AG09319 (cell line): ENCODE measurements at regions not wholly inside any gene's neighbourhood (a gene's known extent, or its start where the extent isn't known, plus 50 kb on each side); places are given as distances from the start of the nearest gene placed in this dataset.

Experiments used
- DNase-seq: peaks from one replicate; pipeline ENCODE4 v3.0.0-alpha.2; 2010; ENCODE audit warnings: low read depth; ENCODE audit errors: extremely low read depth
- TF ChIP-seq, protein P1 (sequence below): IDR thresholded peaks from 2 replicates; pipeline ENCODE4 v1.5.1; 2011; ENCODE audit warnings: low read depth, mild to moderate bottlenecking, inconsistent platforms, low read length, moderate library complexity

DNA sequence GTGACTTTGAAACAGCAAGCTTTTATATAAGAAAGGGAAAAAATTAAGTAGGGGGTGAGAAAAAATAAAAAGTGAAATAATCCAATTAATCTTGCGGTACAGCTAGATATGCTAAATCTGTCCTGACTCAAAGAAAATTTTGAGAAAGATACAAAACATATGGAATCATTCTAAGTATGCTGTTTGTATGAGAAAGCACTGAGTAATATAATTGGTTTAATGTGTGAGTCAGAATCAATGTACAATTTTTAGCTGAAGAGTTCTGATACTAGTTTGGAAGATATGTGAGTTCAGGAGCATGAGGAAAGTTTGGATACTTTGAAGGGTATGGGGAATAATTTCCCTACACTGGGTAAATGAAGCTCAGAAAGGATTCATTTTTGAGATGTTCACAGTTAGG lies 190.9 kb upstream of the RASSF8 start:
- peak; percentile 34 for DNase-seq
- TF ChIP-seq, protein P1, sequence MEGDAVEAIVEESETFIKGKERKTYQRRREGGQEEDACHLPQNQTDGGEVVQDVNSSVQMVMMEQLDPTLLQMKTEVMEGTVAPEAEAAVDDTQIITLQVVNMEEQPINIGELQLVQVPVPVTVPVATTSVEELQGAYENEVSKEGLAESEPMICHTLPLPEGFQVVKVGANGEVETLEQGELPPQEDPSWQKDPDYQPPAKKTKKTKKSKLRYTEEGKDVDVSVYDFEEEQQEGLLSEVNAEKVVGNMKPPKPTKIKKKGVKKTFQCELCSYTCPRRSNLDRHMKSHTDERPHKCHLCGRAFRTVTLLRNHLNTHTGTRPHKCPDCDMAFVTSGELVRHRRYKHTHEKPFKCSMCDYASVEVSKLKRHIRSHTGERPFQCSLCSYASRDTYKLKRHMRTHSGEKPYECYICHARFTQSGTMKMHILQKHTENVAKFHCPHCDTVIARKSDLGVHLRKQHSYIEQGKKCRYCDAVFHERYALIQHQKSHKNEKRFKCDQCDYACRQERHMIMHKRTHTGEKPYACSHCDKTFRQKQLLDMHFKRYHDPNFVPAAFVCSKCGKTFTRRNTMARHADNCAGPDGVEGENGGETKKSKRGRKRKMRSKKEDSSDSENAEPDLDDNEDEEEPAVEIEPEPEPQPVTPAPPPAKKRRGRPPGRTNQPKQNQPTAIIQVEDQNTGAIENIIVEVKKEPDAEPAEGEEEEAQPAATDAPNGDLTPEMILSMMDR, result no peak

DNA sequence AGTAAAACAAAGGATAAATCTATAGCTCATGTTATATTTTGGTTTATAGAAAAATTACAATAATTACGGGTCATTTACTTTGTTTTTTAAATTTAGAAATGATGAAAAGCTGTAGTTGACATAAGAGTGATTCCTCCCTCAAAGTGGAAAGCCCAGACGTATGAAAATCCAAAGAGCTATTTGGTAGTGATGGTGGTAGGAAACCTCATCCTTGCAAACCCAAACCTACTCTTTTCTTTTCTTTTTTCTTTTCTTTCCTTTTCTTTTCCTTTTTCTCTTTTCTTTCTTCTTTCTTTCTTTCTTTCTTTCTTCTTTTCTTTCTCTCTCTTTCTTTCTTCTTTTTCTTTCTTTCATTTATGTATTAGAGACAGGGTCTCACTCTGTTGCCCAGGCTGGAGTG lies 190.3 kb upstream of the RASSF8 start:
- no peak for DNase-seq
- TF ChIP-seq, protein P1, result no peak

DNA sequence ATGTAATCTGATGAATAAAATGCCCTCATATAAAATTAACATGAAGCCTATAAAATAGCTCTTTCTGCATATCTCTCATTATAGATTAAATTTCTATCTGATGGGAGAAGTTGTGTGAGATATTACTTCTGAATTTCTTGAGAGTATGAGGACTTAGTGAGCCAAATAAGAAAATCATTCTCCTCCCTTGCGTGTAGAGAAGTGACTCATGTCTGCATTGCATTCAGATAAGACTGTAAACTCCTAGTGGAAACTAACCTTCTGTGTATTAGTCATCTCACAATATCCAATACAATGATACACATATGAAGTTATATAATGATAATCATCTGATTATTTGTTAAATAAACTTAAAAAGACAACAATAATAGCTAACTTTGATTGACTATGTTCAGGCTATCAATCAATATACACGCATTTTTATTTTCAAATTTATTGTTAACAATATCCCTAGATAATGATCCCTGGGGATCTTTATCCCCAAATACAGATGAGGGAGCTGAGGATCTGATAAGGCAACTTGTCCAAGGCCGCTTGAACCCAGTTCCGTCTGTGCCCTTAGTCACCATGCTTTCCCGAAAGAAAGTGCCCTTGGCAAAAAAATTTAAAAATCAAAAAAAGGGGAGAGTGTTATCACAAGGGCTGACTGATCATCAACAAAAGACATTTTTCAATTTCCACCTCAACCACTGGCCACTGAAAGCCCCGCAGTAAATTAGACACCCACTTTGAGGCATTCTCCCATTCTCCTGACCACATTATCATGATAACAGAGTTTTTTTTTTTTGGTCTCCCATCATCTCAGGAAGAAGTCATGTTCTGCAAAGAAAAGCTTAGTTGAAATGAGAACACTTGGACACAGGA lies 189.2 kb upstream of the RASSF8 start:
- TF ChIP-seq, protein P1, result no peak
- DNase-seq, result peak; percentile 43

DNA sequence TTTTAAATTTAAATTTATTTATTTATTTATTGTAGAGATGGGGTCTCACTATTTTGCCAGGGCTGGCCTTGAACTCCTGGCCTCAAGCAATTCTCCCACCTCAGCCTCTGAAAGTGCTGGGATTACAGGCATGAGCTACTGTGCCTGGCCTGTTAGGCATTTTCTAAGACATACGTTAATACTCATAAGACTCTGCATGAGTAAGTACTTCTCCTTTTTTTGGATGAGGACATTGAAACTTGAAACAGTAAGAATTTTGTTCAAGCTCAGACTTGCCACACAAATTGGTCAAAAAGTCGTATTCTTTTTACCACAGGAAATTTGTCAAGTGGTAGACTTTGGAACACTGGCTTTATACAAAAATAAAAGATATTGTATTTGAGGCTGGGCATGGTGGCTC lies 187.4 kb upstream of the RASSF8 start:
- TF ChIP-seq, protein P1, result no peak
- DNase-seq, result no peak

DNA sequence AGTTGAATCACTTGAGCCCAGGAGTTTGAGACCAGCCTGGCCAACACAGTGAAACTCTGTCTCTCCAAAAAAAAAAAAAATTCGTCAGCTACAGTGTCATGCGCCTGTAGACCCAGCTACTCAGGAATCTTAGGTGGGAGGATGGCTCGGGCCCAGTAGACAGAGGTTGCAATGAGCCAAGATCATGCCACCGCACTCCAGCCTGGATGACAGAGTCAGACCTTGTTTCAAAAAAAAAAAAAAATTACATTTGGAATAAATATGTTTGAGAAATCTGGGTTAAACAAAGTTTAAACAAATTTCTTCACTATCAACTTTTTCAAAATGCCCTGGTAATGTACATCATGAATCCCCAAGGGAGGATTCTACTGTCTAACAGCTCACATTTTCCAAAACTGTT lies 187.0 kb upstream of the RASSF8 start:
- DNase-seq, result no peak
- TF ChIP-seq, protein P1, result no peak

DNA sequence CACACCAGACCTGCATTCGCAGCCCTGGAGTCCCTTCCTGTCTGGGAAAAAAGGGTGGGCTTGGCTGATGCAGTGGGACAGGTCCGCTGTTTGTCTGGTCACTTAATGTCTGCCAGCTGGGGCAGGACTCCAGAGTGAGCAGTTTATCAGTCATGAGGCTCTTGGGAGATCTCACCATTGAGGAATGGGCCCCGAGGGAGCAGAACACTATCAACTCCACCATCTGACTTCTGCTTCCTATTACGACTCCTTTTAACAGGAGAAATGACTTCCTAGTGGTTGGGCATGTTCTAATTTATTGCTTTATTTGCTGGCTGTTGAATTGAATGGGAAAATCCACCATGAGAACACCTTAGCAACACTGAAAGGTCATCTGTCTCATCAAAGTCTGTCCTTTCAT lies 182.5 kb upstream of the RASSF8 start:
- TF ChIP-seq, protein P1, result no peak
- DNase-seq, result no peak

DNA sequence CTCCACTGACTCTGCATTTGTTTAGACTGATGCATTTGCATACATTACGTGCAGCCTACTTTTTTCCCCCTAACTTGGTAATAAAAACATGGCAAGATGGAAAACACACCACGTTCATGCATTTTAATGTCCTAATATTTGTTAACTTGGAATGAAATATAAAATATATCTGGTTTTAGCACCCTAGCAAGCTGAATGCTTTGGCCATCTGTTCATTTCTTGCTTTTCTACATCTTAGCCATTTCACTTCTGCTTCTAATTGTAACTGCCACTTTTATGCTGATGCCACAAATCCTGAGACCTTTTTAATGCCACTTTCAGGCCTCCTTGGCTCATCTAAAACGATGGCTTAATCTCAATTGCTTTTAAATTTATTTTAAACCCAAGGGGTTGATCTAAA lies 177.7 kb upstream of the RASSF8 start:
- DNase-seq, result no peak
- TF ChIP-seq, protein P1, result no peak
